HG03354 (cell line): ENCODE measurements at regions not wholly inside any gene's neighbourhood (a gene's known extent, or its start where the extent isn't known, plus 50 kb on each side); places are given as distances from the start of the nearest gene placed in this dataset.
A peak's percentile ranks its signal among the peaks of the same experiment; 100 is the strongest.

Source experiments
- ATAC-seq: cut with Tn5 transposase; IDR thresholded peaks from one replicate; pipeline ENCODE4 v1.9.1; 2021; ENCODE audit warnings: mild to moderate bottlenecking; ENCODE audit not compliant: unreplicated experiment, poor library complexity, severe bottlenecking

DNA sequence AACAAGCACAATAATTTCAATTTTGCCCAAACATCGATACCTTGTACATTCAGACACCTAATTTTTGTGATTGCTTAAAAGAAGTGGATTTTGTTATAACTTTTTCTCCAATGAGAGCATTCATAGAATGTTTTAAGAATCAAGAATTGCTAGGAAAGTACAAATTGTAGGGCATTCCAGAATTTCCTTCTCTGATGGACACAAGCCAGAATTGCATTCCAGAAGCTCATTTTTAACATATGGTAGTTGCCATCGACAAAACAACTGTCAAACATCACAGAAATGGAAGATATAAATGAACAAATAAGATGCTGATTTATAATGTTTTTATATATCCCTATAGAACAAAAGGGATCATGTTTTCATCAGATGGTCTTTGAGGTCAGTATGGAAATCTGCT is 258.4 kb upstream of the NPVF start:
- no peak for ATAC-seq

DNA sequence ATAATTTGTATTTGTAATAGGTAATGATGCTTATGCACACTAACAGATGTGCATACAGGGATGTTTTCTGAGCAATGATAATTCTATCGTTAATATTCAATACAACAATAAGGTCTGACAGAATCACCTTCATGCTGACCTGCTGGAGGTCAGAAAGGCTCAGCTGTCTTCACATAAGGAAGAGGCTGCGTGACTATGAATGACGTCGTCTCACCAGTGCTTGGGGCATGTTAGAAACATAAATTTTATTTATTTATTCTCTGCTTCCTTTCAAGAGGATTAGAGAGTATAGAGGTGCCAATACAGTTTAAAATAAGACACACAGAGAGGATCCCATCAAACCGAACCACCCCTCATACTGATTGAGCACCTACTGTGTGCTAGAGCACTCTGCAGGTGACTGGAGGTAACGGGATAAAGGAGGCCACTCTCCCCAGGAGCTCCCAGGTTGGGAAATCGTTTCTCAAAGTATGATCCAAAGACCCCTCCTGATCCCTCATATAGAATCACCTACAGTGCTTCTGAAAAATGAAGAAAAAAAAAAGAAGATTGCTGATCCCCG is 265.6 kb upstream of the NPVF start:
- ATAC-seq = no peak

DNA sequence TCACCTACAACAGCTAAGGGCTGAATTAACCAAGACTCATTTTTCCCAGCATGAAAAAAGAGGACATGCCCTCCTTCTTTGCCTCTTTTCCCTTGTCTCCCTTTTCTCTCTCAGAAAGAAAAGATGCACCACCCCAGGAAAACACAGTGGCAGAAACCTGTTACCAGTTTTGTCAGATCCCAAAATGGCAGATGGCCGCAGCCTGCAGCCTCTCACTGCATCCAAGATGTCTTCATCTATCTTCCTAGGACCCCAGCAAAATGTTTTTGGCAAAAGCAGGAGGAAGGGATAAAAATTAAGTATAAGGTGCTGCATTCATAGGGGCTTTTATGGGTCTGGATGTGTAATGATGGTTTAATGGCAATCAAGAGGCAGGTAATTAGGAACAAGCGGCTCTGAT is 266.6 kb upstream of the NPVF start:
- ATAC-seq = no peak

DNA sequence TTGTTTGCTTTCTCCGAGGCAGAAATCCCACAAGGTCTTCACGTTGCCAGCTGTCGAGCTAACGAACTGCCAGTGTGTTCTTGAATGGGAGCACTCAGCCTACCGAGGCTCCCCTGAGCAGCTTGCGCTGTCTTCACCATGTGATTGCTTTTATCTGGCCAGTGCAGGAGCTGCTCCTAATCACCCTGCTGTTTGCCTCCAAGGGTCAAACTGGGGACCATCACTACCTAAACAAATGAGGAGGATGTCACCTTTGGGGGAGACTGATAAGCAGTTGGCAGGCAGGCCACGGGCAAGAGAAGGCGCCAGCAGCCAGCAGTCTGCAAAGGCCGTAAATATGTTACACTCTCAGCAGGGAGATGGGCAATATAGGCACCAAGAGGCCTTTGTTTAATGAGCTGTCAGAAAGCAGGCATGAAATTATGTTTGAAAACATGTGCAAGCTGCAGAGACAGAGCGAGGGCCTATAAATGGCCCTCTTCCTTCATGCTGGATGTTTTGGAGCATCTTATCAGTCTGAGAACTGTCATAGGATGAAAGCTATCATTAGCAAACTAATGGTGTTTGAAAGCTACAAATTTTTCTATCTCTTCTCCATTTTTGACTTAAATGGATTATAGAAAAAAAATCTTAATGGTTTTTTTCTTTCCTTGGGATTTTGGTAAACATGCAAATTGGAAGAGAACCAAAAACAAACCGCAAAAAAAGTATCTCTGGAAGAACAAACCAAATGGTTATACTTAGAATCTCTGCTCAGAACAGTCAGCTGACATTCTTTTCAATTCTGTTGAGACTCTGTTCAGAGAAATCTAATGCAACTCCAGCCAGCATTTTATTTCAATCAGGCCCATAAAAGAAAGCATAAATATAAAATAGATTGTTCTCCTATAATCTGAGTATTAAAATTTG is 267.3 kb upstream of the NPVF start:
- ATAC-seq = no peak

DNA sequence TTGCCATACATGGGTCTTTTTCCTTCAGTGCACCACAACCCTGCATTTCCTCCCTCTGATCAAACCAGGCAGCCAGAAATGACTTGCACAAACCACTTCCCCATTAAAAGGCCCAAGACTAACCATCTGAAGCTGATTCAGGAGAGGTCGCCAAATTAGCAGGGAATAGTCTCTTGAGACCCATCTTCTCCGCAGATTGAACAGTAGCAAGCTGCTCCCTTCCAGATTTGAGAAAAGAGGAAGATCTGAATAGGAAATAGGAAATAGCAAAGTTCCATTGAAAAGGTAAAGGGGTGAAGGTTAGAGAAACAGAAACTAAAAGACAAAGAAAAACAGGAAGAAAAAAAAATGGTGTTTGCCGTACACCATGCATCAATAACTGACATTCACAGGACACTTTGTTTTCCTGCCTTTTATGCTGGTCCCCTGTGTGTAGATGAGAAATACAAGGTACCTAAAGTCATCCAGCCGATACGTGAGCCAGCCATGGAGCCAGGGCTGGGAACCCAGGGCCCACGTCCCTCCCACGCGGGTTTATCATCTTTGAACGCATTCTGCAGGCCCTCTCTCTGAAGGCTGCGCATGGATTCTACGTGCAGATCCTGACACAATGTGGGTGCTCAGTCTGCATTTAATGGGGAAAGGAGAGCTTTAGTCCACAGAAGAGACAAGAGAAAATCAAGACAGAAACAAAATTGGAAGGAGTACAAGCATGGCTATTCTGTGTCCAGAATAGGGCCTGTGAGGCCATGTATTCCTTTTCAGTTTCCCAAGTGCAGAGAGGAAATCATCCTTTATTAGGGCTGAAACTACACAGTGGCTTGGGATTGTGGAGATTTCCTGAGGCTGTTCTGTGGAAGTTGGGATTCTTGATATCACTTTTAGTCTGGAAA is 268.4 kb upstream of the NPVF start:
- ATAC-seq = peak; percentile 82

DNA sequence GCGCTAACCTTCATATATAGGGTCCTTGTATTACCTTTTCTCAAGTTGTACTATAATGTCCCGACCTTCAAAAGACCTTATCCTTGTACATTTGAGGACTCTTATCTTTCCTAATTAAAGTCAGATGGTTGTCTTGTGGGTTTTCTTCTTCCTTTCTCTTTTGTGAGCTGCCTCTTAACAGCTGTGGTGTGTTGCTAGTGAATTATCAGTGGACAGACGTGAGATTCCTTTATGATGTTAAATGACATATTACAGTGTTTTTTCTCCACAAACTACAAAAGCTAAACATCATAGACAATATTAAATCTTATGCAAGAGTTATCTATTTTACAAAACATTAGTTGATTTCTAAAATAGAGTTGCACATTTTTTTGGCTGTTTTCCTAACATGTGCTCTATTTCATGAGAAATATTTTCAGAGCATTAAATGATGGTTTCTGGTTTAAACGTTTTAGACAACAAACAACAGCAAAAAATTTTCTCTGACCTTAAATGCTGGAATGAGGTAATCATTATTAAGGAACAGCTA is 272.2 kb upstream of the NPVF start:
- no peak for ATAC-seq

DNA sequence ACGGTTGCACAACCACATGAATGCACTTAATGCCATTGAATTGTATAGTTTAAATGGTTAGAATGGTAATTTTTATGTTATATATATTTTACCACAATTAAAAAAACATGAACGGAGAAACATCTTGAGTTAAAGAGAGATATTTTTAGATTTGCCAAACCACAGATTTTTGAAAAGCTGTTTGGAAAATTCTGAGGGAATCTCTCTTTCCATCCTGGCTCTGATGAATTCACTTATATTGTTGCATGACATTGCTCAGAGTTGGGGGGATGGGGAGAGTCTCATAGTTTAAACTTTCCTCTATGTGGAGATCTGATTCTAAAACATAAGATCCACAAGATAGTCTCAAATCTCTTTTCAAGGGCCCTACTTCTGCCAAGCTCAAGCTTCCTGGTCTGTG is 275.0 kb upstream of the NPVF start:
- ATAC-seq = no peak

DNA sequence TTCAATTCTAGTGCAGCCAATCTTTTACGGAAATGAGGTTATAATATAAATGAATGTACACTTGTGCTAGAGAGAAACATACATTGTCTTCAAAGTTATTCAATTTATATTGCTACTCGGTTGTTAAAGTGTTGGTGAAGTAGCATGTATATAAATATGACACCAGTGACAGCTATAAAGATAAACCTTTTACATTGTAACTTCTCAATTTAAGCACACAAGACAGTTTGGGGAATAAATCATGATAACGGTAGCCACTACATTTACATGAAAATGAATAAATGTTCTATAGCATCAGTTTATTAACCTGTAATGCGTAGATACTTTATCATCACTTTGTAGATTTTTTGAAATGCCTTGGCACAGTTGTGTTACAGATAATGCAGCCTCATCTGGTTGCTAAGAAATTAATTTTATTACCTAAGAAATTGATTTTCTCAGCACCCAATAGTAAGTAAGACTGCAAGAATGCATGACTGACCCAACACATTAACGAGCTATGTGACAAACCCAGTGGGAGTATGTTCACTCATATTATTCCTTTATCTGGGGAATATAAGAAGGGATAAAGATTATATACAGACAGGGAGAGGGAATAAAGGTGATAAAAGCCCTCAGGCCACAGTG is 283.9 kb upstream of the NPVF start:
- ATAC-seq = no peak

DNA sequence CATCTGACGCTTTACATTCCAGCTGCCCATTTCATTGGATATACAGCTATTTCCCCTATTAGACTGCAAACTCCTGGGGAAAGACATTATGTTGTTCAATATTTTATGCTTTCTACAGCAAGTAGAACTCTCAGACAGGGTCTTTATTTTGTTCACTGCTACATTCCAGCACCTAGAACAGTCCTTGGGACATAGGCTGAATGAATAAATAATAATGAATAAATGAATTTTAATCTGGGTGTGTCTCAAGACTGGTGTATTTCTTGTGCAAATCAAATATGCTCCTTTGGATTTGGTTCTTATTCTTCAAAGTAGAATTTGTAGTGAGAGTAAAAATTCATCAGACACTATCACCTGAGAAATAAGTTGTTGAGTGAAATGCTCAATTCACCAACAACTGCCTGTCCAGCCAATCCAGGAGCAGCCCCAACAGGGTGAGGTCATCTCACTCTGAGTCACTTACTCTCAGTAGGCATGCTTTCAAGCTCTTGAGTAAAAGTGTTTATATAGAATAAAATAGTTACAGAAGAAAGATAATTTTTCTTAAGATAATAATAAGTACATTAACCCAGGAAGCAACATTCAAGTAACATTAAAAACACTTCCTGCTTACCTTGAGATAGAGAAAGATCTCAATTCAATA is 287.5 kb upstream of the NPVF start:
- ATAC-seq = no peak

DNA sequence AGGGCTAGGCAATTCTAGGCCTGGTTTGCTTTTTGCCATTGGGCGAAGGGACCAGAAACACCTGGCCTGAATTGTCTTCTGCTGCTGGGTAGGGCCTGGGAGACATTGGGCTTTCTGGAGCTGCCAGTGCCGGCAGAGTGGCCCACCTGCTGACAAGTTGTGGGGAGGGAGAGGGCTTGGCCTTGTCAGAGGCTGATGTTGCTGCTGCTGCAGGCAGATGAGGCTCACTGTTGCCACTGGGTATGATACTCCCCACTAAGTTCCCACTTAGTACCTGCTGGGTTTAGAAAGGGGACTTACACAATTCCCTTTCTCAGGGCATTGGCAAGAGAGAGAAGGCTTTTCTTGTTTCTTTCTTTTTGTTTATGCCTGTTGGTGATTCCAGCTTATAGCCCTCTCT is 289.6 kb upstream of the NPVF start:
- no peak for ATAC-seq

DNA sequence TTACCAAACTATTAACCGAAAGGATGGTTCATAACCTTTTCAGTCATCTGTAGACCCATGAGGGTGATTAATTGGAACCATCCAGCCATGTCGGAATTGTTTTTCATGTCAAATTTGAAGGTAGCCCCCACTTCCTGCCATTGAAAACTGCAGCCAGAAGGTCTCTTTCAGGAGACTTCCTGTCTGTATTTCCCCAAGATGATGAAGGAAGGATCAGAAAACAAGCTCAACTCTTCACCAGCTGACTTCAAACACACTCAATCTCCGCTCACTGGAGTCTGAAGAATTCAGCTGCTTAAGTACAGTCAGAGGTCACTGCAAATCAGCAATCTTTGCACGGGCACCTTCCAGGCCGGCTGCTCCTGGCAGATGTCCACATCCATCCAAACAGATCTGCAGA is 291.7 kb upstream of the NPVF start:
- ATAC-seq = no peak

DNA sequence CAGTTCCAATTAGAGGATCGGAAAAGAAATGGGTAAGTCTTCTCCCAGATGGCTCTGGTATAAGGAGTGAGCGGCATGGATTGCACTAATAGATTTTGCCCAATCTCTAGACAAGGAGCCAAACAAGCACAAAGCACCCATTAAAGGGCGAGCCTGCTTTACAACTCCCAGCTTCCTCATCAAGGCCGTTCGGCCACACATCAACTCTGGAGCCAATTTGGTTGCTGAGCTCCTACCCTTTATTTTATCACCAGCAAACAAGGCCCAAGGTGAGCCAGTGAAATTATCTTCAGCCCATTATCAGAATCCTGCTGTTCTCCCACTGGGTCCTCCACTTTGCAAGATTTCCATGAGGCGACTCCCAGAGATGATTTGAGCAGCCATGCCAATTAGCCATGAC is 292.2 kb upstream of the NPVF start:
- no peak for ATAC-seq

DNA sequence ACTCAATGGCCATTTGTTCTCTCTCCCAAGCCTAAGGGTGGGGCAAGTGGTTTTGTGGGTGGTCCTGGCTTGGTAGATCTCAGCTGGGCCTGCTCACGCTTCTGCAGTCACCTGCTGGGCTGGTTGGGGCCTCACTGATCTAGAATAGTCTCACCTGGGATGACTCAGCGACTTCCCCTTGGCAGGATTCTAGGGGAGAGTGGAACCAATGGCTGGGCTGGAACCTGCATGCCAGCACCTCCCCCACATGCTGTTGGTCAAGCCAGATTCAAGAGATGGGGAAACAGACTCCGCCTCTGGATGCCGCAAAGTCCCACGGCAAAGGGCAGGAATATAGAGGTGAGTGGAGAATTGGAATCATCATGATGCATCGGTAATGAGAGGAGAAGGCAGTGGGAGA is 292.9 kb upstream of the NPVF start:
- ATAC-seq = no peak

DNA sequence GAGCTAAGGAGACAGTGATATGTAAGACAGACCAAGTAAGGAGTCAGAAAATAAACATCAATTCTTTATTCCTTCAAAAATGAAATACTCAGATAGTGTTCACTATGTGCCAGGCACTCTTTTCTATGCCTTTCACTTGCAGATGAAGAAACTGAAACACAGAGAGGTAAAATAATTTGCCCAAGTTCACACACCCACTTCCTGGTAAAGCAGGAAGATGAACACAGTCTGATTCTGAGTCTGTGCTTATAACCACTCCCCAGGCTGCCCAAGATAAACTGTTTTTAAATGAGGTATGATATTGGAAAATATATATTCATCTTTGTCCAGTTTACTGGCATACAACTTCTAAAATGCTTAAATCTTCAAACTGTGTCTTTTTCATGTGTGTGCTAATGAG is 294.4 kb upstream of the NPVF start:
- no peak for ATAC-seq

DNA sequence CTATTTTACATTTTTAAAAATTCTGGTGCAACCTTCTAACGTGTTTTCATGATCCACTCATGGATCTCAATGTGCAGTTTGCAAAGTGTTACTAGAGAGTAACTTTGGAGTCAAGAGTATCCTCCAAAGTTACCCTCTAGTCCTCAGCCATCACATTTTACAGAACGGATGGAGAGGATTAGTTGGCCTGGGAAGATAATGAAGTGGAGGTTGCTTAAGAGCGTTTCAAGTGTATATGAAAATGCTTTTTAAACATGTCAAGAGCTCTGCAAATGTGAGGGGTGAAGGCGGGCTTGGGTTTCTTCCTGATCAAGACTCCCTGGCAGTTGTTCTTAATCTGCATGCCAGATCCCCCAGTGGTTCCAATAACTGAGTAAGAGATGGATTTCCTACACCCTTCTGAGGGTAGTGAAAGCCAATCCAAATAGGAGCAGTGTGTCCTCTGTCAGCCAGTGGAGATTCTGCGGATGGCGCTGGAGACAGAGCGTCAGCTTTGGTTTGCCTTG is 299.4 kb upstream of the NPVF start:
- ATAC-seq = no peak

DNA sequence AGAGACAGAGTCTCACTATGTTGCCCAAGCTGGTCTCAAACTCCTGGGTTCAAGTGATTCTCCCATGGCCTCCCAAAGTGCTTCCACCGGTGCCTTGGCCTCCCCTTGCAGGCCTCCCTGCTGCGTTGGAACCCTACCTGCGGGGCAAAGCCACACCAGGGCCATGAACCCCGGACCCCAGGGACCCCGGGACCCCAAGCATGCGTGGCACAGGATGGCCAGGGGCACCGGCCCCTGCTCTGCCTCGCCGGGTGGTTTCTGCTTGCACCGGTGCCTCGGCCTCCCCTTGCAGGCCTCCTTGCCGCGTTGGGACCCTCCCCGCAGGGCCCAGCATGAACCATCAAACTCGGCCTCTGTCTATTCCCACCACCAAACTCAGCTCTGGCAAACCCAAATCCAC is 301.0 kb upstream of the NPVF start:
- no peak for ATAC-seq

DNA sequence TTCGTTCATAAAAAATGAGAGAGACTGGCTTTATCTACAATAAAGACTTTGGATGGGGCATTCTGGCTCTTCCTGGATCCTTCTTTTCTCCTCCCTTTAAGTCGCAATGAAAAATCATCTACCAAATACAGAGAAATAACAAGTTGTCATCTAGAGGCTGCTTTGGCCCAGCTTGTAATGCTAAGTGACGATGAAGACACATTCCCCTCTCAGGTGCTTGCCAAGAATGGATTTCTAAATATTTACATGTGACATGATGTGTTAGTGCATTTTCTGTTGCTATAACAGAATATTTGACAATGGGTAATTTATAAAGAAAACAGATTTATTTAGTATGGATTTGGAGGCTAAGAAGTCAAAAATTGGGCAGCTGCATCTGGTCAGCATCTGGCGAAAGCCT is 308.6 kb upstream of the NPVF start:
- no peak for ATAC-seq

DNA sequence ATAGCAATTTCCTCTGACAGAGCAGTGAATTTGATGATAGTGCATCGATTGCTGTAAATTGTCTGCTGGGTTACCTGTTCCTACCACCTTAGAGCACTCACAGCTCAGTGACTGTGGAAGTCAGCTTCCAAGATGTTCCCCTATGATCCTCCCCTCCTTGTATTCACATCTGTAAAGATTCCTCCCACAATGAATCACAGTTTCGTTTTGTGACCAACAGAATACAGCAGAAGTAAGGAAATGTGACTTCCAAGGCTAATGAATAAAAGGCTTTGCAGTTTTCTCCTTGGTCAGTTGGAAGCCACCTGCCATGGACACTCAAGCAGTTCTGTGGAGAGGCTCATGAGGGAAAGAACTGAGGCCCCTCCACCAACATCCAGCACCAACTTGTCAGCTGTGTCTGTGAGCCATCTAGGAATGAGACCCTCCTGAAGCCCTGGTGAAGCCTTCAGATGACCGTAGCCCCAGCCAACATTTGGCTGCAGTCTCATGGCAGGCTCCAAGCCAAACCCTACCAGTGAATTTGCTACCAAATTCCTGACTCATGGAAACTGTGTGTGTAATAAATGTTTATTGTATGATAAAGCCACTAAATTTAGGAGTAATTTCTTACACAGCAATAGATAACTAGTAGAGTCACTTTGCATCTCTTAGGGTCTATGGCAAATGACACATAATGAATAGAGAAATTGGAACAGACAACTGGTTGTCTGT is 309.5 kb upstream of the NPVF start:
- ATAC-seq = no peak
